ENCODE measurements at regions not wholly inside any gene's neighbourhood (a gene's known extent, or its start where the extent isn't known, plus 50 kb on each side); places are given as distances from the start of the nearest gene placed in this dataset.
"Not testable (repeated sequence)": the region's sequence is repeated elsewhere in the genome, so short reads cannot be mapped to it uniquely, and the experiment has no call there.

DNA sequence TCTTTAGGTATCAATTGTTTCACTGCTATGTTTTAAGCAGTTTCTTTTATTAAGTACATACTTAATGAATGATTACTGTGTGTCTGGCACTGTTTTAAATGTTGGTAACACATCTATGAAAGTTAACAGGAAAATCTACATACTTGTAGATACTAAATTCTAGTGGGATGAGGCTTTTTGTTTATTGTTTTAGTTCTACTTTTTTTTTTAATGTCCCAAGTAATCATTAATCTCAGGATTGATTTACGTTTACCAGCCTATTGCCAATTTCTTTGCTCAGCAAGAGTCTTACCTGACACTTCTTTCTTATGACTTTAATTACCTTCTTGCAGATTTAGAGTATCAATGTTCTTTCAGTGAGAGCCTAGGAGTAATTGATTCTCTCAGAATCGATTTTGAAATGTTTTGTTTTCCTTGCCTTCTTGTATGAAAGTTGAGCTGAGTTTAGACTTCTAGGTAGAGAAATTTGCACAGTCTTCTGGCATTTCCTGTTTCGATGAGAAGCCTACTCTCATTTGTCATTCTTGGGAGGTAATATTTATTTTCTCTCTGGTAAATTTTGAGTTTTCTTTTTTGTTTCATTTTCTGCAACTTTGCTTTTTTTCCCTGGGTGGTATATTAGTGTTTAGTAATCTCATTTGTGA lies 235.2 kb upstream of the ANKRD50 start:
- ChIA-PET CTCF (no interaction called here), POLR2A (no interaction called here)

GRCh38 chr4:124946696-124947095 lies 234.2 kb upstream of the ANKRD50 start:
- POLR2A ChIA-PET = no interaction called here
- CTCF ChIA-PET = no interaction called here

DNA sequence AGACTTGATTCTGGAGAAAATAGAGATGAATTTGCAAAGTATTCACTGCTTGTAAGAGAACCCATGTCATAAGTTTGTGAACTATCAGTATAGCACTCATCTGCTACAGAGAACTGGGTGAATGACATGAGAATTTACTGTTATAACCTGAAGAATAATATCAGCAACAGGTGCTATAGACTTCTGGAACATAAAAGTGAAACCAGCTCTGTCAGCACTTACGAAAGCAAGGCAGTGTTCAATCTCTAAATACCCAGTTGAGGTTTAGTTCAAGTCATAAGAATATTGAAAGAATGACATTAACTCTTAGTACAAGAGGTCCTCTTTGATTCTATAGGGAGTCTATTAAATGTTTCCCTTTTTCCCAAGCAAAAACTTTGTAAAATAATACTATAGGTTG lies 232.9 kb upstream of the ANKRD50 start:
- ChIA-PET POLR2A (no interaction called here), CTCF (no interaction called here)

GRCh38 chr4:124943938-124944337 lies 231.4 kb upstream of the ANKRD50 start:
- POLR2A ChIA-PET = no interaction called here

DNA sequence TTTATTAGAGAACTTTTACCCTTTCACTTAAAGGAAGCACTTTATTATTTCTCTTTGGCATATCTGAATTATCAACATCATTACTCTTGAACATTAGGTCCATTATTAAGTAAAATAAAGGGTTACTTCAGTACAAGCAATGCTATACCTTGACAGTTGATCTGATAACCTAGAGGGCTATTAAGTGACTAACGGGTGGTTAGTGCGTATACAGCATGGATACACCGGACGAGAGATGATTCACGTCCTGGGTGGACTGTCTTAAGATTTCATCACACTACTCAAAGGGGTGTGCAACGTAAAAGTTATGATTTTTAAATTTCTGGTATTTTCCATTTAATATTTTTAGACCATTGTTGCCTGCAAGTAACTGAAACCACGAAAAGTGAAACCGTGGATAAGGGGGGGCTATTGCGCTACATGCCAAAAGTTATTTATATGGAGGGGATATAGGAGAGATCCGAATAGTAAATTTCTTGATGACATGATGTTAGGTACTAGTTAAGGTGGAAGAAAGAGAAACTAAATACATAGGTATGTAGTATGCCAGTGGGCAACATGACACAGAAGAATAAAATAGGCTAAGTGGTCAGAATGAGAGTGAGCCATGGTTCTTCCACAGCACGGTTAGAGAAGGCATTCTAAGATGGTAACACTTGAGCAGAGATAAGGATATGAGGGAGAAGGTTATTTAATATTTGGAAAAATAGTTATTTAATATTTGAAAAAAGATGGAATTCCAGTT lies 230.8 kb upstream of the ANKRD50 start:
- POLR2A ChIA-PET = no interaction called here
- CTCF ChIA-PET = no interaction called here

More at GRCh38 chr4:124943938-124944337, 231.4 kb upstream of the ANKRD50 start:
- CTCF ChIA-PET = no interaction called here

DNA sequence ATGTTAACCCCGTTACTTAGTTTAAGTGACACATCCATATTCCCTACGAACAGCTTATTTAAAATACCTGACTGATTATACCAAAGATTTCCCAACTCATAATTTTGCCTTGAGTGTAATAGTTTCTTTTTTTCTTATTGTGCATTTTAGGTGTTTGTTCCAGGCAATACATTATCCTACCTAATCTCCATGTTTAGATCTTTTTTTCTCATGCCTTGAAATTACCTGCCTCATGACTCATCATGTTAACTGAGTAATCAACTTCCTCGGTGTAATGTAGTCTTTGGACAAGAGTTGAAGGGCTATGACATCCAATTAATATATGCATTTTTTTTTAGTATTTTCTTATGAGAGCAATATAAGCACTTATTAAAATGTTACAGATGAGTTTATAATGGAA lies 228.7 kb upstream of the ANKRD50 start:
- CTCF ChIA-PET = no interaction called here
- POLR2A ChIA-PET = no interaction called here

DNA sequence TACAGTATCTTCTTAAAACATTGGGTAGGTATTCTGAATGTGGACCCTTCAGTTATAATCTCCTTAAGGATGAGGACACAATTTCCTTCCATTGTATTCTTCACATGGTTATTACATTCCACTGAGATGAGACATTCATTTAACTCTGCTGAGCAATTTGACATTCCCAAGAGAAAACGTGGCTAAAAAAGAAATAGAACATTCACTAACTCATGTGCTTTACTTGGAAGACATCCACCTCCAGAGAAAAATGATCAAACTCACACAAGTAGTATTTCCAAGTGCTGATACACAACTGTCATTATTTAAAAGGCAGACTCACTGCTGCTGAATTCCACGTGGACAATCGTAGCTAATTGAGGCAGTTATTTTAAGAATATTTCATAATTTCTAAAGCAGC lies 227.9 kb upstream of the ANKRD50 start:
- POLR2A ChIA-PET = no interaction called here
- CTCF ChIA-PET = no interaction called here

DNA sequence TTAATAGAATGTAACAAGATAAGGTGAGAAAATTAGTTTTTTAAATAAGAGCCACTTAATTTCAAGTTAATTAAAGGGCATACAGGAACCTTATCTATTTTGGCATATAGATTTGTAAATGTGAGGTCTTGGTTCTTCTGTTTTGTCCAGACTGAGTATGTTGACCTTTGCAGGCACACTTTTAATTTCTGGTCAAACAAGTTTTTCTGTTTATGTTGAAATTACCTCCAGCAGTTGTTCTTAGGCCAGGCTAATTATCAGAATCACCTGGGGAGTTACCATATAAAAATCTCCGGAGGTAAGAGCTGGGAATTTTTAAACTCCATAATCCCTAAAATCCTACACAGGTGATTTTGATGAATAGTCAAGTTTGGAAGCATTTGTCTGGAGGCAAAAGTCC lies 227.4 kb upstream of the ANKRD50 start:
- CTCF ChIA-PET = no interaction called here
- POLR2A ChIA-PET = no interaction called here

GRCh38 chr4:124938836-124939235 lies 226.3 kb upstream of the ANKRD50 start:
- ChIA-PET CTCF (no interaction called here), POLR2A (no interaction called here)

- POLR2A ChIA-PET = no interaction called here
Measured at GRCh38 chr4:124937993-124938392, 225.5 kb upstream of the ANKRD50 start.

DNA sequence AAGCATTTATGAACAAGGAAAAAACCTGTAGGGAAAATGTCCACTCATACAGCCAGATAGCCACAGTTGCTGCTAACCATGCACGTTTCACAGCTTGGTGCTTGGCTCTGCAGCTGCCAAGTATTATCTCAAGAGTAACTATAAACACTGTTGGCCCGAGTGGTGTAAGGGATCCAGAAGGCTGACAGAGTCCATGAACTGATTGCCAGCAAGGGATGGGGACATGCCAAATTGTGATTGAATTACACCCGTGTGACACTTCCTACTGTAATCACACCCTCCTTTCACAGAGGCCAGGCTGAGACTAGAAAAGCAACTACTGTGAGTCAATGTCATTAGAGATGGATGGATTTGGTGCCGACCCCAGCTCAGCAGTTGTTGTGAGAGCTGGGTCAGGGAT lies 223.9 kb upstream of the ANKRD50 start:
- CTCF ChIA-PET = no interaction called here
- POLR2A ChIA-PET = no interaction called here

More at GRCh38 chr4:124937993-124938392, 225.5 kb upstream of the ANKRD50 start:
- CTCF ChIA-PET = no interaction called here

- ChIA-PET POLR2A (no interaction called here), CTCF (no interaction called here)
Measured at GRCh38 chr4:124934916-124935315, 222.4 kb upstream of the ANKRD50 start.

DNA sequence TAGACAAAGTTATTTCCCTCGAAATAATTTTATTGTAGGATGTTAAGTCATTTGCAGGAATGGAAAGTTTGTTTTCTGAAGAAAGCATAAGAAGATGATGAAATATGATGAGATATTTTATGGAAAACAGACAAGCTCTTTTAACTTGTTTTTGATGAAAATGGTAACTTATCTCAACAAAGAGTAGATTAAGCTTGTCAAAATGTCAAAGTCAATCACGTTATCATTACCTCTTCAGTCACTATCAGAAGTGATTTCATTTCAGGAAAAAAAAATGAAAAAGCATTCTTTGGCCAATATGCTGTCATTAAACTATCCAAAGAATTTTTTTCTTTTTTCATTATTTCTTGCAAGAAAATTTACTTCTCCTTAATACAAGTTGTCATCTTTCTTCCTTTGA lies 221.0 kb upstream of the ANKRD50 start:
- CTCF ChIA-PET = no interaction called here
- POLR2A ChIA-PET = no interaction called here

- ChIA-PET CTCF (no interaction called here), POLR2A (no interaction called here)
Measured at GRCh38 chr4:124932447-124932846, 219.9 kb upstream of the ANKRD50 start.

DNA sequence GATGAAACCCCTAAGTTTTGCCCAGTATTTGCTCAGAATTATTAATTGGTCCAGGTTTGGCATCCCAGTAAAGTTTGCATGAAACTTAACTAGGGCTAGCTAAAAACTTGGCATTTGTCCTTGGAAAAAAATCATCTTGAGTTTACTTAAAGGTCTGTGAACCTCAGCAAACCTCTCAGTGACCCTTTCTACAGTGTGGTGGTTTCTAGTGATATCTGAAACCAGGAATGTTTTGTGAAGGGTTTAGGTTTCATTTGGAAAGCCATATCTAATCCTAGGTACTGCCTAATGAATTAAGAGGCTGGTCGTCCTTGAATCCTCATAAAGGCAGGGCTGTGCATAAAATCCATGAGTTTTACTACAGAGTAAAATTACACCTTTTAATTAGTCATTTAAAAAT lies 218.5 kb upstream of the ANKRD50 start:
- CTCF ChIA-PET = no interaction called here

DNA sequence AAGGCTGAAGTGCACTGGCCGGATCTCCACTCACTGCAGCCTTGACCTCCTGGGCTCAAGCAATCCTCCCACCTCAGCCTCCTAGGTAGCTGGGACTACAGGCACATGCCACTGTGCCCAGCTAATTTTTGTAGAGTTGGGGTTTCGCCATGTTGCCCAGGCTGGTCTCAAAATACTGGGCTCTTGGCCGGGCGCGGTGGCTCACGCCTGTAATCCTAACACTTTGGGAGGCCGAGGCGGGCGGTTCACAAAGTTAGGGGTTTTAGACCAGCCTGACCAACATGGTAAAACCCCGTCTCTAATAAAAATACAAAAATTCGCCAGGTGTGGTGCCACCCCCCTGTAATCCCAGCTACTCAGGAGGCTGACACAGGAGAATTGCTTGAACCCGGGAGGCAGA lies 210.2 kb upstream of the ANKRD50 start:
- CTCF ChIA-PET, POLR2A ChIA-PET: not testable (repeated sequence)

More for the DNA sequence above, 218.5 kb upstream of the ANKRD50 start:
- POLR2A ChIA-PET = no interaction called here

GRCh38 chr4:124918559-124919122 lies 206.1 kb upstream of the ANKRD50 start:
- ChIA-PET POLR2A (no interaction called here), CTCF (no interaction called here)

DNA sequence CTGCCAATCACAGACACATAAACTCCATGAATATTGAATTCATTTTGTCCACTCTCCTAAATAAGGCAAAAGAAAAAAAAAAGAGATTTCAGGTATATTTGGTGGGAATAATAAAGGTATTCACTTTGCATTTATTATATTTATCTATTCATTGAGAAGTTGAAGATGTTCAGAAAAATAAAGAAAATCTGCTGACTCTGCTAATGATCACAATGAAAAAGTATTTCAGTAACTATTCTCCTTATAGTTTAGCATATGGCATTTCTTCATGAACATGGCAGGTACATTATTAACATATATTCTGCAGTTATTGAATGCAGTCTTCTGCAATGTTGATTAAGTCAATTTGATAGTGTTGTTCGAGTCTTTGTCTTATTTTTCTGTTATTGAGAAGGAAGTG lies 202.5 kb upstream of the ANKRD50 start:
- CTCF ChIA-PET = no interaction called here
- POLR2A ChIA-PET = no interaction called here

DNA sequence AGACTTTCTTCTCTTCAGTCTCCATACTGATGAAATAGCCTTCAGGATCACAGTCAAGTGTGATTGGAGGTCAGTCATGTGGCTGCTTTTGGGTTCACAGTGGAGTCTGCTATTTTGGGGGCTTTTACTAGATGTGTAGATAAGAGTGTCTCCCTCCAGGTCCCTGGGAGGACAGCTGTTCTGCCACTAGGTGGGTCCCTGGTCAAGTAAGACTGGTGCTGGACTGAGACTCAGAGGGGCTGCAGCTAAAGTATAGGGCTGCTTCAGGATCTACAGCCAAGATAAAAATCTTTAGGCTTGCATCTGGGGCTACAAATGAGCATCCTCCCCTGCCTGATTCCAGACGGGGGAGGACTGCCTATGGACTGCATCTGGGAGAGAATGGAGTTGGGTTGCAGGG lies 200.7 kb upstream of the ANKRD50 start:
- ChIA-PET POLR2A (no interaction called here), CTCF (no interaction called here)

- CTCF ChIA-PET = no interaction called here
Measured at GRCh38 chr4:124910327-124910726, 197.8 kb upstream of the ANKRD50 start.

DNA sequence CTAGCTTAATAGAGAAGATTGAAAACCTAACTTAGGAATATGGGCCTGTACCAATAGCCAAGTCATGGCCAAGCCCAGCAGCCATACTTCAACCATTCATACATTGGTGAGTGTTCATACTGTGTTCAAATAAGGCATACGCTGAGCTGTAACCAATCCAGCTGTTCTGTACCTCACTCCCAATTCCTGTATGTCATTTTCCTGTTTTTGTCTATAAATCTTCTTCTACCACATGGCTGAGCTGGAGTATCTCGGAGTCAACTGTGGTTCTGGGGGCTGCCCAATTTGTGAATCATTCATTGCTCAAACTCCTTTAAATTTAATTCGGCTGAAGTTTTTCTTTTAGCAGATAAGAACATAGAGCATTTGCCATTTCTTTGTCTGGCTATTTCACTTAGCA lies 195.3 kb upstream of the ANKRD50 start:
- ChIA-PET CTCF (no interaction called here), POLR2A (no interaction called here)

More at GRCh38 chr4:124910327-124910726, 197.8 kb upstream of the ANKRD50 start:
- POLR2A ChIA-PET = no interaction called here

GRCh38 chr4:124905441-124905840 lies 192.9 kb upstream of the ANKRD50 start:
- POLR2A ChIA-PET = no interaction called here
- CTCF ChIA-PET = no interaction called here

Data from activated CD8-positive, alpha-beta memory T cell treated with anti-CD3 and anti-CD28 coated beads for 36 hours (primary cell).